Caco-2 (cell line): ENCODE measurements at regions not wholly inside any gene's neighbourhood (a gene's known extent, or its start where the extent isn't known, plus 50 kb on each side); places are given as distances from the start of the nearest gene placed in this dataset.

Experiments
- BruUV-seq: library from RNA; stranded (reverse); fragments of 400-500 nt; replicated peaks from 2 replicates; lab custom pipeline; 2021; lab: Mats Ljungman, UMichigan
- CTCF ChIA-PET: fragments of 300-600 bp; sonication (Branson Sonifier 250); formaldehyde crosslinking; loops from one replicate; lab custom pipeline; 2022; ENCODE audit warnings: antibody characterized with exemption; lab: Charles Lee
- POLR2A ChIA-PET: fragments of 300-600 bp; sonication (Branson Sonifier 250); formaldehyde crosslinking; loops from one replicate; lab custom pipeline; 2022; ENCODE audit warnings: antibody characterized with exemption; lab: Charles Lee
- DNase-seq, 2 experiments: peaks; one replicate each; pipeline versions ENCODE4 v3.0.0 to v3.0.0-alpha.2; 2020 to 2022
- H3K27me3 ChIP-seq: replicated peaks from 2 replicates; pipeline ENCODE4 v1.6.0; 2011; ENCODE audit warnings: low read length; ENCODE audit not compliant: control insufficient read depth, insufficient read depth
- H3K36me3 ChIP-seq: 2 replicates; pipeline ENCODE4 v1.5.1; 2011; ENCODE audit warnings: low read length; ENCODE audit not compliant: control insufficient read depth, insufficient read depth
- H3K4me1 ChIP-seq: fragments of 250-450 bp; sonication (Bioruptor Pico); 2 replicates; pipeline ENCODE4 v1.5.1; 2020; ENCODE audit warnings: mild to moderate bottlenecking
- H3K4me3 ChIP-seq: 2 replicates; pipeline ENCODE4 v1.5.1; 2011; ENCODE audit warnings: low read depth, mild to moderate bottlenecking, control low read depth, low read length
- H3K9me3 ChIP-seq: fragments of 250-450 bp; sonication (Bioruptor Pico); 2 replicates; pipeline ENCODE4 v1.5.1; 2020; ENCODE audit warnings: mild to moderate bottlenecking, moderate library complexity
- H3K27ac Mint-ChIP-seq: one replicate; pipeline ENCODE4 v1.8.0; 2022; ENCODE audit warnings: mixed read lengths; ENCODE audit not compliant: unreplicated experiment
- H3K27me3 Mint-ChIP-seq: one replicate; pipeline ENCODE4 v1.8.0; 2022; ENCODE audit warnings: mixed read lengths; ENCODE audit not compliant: insufficient read depth, unreplicated experiment
- H3K36me3 Mint-ChIP-seq: one replicate; pipeline ENCODE4 v1.8.0; 2022; ENCODE audit warnings: mild to moderate bottlenecking, mixed read lengths; ENCODE audit not compliant: insufficient read depth, unreplicated experiment
- H3K4me1 Mint-ChIP-seq: one replicate; pipeline ENCODE4 v1.8.0; 2022; ENCODE audit warnings: low read depth, mixed read lengths; ENCODE audit not compliant: unreplicated experiment
- H3K4me3 Mint-ChIP-seq: one replicate; pipeline ENCODE4 v1.8.0; 2022; ENCODE audit warnings: mild to moderate bottlenecking, moderate library complexity, mixed read lengths; ENCODE audit not compliant: unreplicated experiment
- H3K9me3 Mint-ChIP-seq: one replicate; pipeline ENCODE4 v1.8.0; 2022; ENCODE audit warnings: mixed read lengths; ENCODE audit not compliant: unreplicated experiment
- intact Hi-C: fragments of 100-400 bp; cut with micrococcal nuclease; formaldehyde crosslinking; loops from one replicate; pipeline ENCODE4 v1.10.0; 2022; ENCODE audit not compliant: unreplicated experiment
- TF ChIP-seq, protein P1 (sequence below), 2 experiments: fragments of 200-600 bp in 1 of 2; IDR thresholded peaks; 1 replicate in 1 of 2; 2 replicates in 1 of 2; pipeline versions ENCODE4 v1.5.1 to v1.8.0; 2011 to 2022; ENCODE audit warnings: antibody characterized with exemption in 1 of 2, control low read depth in 1 of 2, inconsistent platforms in 1 of 2, low read depth in 1 of 2, low read length in 1 of 2, mild to moderate bottlenecking in 1 of 2, moderate library complexity in 1 of 2; ENCODE audit not compliant: insufficient read depth in 1 of 2, severe bottlenecking in 1 of 2, unreplicated experiment in 1 of 2

- peaks cover 4% of the 10 kb centered on the region for H3K27me3 Mint-ChIP-seq
- no peaks in the 10 kb centered on the region for H3K4me1 Mint-ChIP-seq
- ChIA-PET CTCF (no interaction called here), POLR2A (no interaction called here)
- no peaks in the 10 kb centered on the region for H3K4me1 ChIP-seq
- H3K4me3 Mint-ChIP-seq: no peak overlapping the region
- TF ChIP-seq, protein P1, sequence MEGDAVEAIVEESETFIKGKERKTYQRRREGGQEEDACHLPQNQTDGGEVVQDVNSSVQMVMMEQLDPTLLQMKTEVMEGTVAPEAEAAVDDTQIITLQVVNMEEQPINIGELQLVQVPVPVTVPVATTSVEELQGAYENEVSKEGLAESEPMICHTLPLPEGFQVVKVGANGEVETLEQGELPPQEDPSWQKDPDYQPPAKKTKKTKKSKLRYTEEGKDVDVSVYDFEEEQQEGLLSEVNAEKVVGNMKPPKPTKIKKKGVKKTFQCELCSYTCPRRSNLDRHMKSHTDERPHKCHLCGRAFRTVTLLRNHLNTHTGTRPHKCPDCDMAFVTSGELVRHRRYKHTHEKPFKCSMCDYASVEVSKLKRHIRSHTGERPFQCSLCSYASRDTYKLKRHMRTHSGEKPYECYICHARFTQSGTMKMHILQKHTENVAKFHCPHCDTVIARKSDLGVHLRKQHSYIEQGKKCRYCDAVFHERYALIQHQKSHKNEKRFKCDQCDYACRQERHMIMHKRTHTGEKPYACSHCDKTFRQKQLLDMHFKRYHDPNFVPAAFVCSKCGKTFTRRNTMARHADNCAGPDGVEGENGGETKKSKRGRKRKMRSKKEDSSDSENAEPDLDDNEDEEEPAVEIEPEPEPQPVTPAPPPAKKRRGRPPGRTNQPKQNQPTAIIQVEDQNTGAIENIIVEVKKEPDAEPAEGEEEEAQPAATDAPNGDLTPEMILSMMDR (IDR thresholded peaks at IDR 0.05; ENCODE audit: insufficient read depth in 1 of 2, low read depth in 1 of 2, low read length in 1 of 2, severe bottlenecking in 1 of 2, unreplicated experiment in 1 of 2): no peak
- H3K36me3 ChIP-seq: no peaks in the 10 kb centered on the region
- DNase-seq: no peak
- intact Hi-C loops: no loop called here
- H3K27me3 ChIP-seq: no peaks in the 10 kb centered on the region
- no peaks in the 10 kb centered on the region for H3K9me3 Mint-ChIP-seq
- BruUV-seq: no TSS peak
- H3K9me3 ChIP-seq: 0 out of 2 replicates have a peak, but pooled peaks cover 3% of the 10 kb centered on the region
- no peaks in the 10 kb centered on the region for H3K36me3 Mint-ChIP-seq
- H3K27ac Mint-ChIP-seq: no peak overlapping the region
- H3K4me3 ChIP-seq: no peak overlapping the region
Measured at GRCh38 chr2:144927429-144927828, 407.5 kb upstream of the ZEB2 start.

DNA sequence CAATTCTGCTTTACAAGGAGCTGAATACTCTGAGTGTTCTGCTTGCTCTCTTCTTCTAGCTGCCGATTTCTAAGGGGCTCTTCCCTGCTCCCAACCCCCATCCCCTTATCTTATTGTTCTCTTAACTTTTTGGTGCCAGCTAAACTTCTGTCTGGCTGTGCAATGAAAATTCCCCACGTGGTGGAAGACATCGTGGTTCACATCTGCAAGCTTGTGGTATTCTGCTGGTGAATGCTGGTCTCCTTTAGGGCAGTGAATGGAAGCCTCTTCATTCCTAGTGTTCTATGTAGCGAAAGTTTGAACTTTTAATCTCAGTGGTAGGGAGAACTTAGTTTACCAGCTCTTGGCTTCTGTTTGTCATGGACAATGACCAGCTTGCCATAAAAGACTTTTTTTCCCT is 406.0 kb upstream of the ZEB2 start:
- 0 out of 2 replicates have a peak, but pooled peaks cover 3% of the 10 kb centered on the region for H3K9me3 ChIP-seq
- BruUV-seq: no TSS peak
- TF ChIP-seq, protein P1 (IDR thresholded peaks at IDR 0.05; ENCODE audit: insufficient read depth in 1 of 2, low read depth in 1 of 2, low read length in 1 of 2, severe bottlenecking in 1 of 2, unreplicated experiment in 1 of 2): no peak
- H3K27ac Mint-ChIP-seq: no peak overlapping the region
- no peak overlapping the region for H3K4me3 Mint-ChIP-seq
- CTCF ChIA-PET: no interaction called here
- POLR2A ChIA-PET: no interaction called here
- H3K4me3 ChIP-seq: no peak overlapping the region
- no peaks in the 10 kb centered on the region for H3K27me3 ChIP-seq
- H3K4me1 Mint-ChIP-seq: no peaks in the 10 kb centered on the region
- peaks cover 4% of the 10 kb centered on the region for H3K27me3 Mint-ChIP-seq
- no peak for DNase-seq
- H3K36me3 Mint-ChIP-seq: no peaks in the 10 kb centered on the region
- H3K36me3 ChIP-seq: no peaks in the 10 kb centered on the region
- H3K4me1 ChIP-seq: no peaks in the 10 kb centered on the region
- H3K9me3 Mint-ChIP-seq: no peaks in the 10 kb centered on the region
- intact Hi-C loops: no loop called here

DNA sequence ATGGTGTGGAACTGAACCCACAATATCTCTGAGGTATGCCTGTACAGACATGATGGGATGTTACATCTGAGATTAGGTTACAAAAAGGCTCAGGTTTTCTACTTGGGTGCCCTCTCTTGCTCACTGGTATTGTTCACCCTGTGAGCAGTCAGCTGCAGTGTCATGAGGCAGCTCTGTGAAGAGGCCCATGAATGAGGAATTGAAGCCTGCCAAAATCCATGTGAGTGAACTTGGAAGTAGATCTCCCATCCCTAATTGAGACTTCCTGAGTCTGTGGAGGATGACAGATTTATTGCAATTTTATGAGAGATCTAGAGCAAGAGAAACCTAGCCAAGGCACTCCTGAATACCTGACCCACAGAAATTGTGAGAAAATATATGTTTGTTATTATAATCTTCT is 404.9 kb upstream of the ZEB2 start:
- no peaks in the 10 kb centered on the region for H3K4me1 ChIP-seq
- H3K9me3 Mint-ChIP-seq: no peaks in the 10 kb centered on the region

More for the DNA sequence above, 404.9 kb upstream of the ZEB2 start:
- no peak overlapping the region for H3K4me3 Mint-ChIP-seq
- H3K27ac Mint-ChIP-seq: no peak overlapping the region
- Histone ChIP-seq H3K9me3 (no peaks in the 10 kb centered on the region), H3K27me3 (no peaks in the 10 kb centered on the region), H3K4me3 (no peak overlapping the region), H3K36me3 (no peaks in the 10 kb centered on the region)
- intact Hi-C loops: no loop called here
- H3K27me3 Mint-ChIP-seq: peaks cover 4% of the 10 kb centered on the region
- BruUV-seq: no TSS peak
- ChIA-PET POLR2A (no interaction called here), CTCF (no interaction called here)
- no peaks in the 10 kb centered on the region for H3K36me3 Mint-ChIP-seq
- no peak for DNase-seq
- no peaks in the 10 kb centered on the region for H3K4me1 Mint-ChIP-seq
- TF ChIP-seq, protein P1 (IDR thresholded peaks at IDR 0.05; ENCODE audit: insufficient read depth in 1 of 2, low read depth in 1 of 2, low read length in 1 of 2, severe bottlenecking in 1 of 2, unreplicated experiment in 1 of 2): no peak
